8988T (cell line): ENCODE measurements at regions not wholly inside any gene's neighbourhood (a gene's known extent, or its start where the extent isn't known, plus 50 kb on each side); places are given as distances from the start of the nearest gene placed in this dataset.
"Not testable (repeated sequence)": the region's sequence is repeated elsewhere in the genome, so short reads cannot be mapped to it uniquely, and the experiment has no call there.

ENCODE experiments used
- DNase-seq: peaks from one replicate; pipeline ENCODE4 v3.0.0; 2011

DNA sequence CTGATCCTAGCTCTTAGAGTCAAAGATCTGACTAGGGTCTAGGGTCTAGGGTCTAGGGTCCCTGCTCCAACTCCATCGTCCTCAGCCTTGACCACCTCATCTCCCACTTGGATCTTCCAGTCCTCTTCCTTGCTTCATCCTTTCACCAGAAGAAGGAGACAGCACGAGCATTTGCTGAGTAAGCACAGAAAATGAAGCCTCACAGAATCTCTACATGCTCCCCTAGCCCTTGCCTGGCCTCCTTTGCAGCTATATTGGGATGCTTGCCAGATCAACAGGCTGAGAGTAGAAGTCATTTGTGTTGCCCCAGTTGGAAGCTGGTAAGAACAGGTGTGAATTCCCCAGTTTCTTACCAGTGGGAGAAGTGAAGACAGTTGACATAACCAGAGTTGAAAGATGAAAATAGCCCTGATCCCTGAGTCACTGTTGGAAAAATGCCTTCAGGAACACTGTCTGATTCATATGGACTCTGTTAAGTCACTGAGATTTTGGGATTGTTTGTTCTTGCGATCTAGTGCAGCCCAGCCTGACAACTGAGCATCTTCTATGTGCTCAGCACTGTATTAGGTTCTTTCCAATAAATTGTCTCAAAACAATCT is 552.5 kb downstream of the INSC start:
- DNase-seq, result no peak

DNA sequence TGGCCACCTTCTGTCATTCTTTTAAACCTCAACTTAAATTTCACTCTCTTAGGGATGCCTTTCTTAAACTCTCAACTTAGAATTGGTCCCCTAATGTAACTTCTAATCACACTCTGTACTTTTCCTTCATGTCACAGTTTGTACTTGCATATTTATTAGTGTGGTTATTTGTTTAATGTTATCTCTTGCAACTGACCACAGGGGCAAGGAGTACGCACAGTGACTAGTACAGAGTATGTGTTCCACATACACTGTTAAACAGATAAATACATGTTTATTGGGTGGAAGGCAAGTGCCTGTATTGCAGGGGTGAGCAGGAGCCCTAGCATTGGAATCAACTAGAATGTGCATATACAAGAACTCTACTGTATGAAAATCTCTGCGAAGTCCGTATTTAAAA is 554.0 kb downstream of the INSC start:
- DNase-seq, result no peak

DNA sequence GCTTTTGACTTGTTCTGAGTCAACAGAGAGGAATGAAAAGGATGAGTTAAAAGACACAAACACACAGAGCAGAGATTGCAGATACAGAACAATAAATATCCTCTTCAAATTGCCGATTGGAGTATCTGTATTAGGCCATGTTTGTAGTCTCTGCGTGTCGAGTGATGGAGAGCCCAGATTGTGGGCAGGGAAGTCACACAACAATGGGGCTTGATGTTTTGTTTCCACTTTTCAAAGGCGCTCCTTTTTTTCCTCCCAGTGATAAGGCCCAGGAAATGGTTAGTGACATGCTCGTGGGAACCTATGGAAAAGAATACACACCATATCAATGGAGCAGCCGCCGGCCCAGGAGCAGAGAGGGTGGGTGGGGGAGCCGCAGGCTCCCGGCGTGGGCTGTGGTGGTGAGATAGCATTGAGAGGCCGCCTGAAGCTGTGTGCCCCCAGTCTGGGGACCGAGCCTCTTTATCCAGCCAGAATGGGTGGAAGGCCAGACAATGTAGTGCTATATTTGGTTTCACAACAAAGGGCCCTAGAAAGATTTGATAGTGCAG is 555.9 kb downstream of the INSC start:
- DNase-seq, result no peak

DNA sequence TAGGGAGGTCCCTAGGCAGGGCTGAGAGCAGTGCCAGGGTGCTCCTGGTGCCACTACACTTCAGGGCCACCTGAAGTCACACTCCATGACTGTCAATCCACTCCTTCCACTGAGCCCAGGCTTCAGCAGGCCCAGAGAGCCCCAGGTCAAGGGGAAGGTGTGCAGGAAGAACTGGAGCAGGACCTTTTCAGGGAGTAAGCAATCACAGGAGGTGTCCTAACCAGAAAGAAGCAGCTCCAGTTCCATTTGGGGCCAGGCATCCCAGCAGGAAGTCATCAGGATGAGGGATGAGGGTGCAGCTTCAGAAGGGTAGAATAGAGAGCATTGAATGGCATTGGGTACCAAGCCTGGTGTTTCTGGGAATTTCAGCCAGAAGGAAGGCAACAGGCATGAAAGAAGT is 556.5 kb downstream of the INSC start:
- DNase-seq, result no peak

DNA sequence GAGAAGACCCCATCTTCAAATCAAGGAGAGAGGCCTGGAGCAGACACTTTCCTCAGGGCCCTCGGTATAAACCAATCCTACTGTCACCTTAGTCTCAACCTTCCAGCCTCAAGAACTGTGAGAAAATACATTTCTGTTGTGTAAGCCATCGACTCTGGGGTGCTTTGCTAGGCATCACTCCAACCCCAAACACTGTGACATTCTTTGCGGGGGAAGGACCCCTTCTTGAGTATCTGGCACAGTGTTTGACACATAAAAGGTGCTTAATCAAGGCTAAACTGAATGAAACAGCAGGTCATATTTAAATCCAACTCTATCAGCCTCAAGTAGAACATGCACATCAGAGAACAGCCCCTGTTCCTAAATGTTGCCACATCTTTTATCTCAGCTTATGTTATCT is 558.1 kb downstream of the INSC start:
- DNase-seq, result no peak

DNA sequence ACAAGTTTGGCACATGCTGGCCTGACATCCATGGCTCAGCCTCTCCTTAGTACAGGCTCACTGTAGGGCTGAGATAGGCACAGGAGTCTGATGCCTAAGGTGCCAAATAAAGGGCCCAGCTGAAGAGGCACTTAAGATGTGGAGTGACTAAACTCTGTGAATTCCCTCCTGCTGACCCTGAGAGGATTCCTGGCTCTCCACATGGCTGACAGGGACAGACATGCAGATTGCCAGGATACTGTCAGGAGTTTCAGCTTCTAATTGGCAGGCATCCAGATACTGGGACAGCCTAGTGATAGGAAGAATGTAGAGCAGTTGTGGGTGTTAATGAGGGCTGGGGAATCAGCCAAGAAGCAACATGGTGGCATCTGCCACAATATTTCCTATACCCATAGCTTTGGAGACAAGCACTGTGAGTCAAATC is 558.7 kb downstream of the INSC start:
- DNase-seq, result no peak

DNA sequence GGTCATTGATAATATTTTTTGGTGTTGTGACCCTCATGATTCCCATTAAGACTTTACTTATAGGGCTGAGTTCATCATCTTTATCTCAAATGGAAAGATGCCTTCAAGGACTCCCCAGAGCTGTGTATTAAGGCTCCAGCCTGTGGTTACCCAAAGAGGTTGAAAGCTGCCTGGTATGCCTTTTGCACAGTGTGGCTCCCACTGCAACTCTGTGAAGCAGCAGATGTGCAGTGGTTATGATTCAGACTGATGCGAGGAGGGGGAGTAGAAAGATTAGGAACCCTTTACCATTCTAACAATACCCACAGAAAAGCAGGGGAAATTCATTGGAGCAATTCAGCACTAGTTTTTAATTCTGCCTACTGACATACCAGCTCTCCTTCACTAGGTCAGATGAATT is 560.0 kb downstream of the INSC start:
- DNase-seq, result no peak

DNA sequence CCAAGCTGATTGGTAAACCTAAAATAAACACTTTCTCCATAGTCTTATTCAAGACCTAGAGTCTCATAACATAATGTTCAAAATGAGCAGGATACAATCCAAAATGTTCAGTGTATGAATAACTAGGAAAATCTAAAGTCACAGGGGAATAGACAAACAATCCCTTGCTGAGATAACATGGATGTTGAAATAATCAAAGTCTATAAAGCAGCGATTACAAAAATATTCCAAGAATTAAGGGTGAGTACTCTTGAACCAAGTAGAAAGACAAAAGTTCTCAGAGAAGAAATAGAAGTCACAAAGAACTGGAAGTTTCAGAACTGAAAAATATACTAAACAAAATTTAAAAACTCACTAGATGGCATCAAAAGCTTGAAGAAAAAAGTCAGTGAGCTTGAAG is 561.0 kb downstream of the INSC start:
- DNase-seq, result no peak

DNA sequence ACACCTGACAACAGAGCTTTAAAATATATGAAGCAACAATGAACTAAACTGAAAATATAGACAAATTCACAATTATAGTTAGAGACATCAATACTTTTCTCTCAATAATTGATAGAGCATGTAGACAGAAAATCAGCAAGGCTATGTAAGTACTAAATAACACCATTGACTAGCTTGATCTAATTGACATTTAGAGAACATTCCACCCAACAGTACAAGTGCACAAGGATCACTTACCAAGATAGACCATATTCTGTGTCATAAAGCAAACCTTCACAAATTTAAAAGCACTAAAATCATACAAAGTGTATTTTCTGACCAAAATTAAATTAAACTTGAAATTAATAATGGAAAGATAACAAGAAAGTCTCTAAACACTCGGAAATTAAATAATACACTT is 562.5 kb downstream of the INSC start:
- no peak for DNase-seq

DNA sequence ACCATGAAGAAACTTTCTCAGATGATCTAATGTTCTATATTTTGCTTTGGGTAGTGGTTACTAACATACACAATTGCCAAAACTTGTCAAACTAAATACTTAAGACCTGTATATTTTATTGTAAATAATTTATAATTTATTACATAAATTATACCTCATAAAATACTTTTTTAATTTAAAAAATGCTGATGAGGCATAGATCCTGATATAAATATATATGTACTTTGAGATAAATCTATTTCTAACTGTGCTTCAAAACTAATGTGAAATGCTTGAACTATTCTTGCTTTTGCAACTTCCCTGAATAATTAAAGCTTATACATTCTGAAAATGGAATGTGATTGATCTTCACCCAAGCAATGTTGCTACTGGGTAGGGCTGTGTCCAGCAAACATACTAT is 568.8 kb downstream of the INSC start:
- DNase-seq, result no peak

DNA sequence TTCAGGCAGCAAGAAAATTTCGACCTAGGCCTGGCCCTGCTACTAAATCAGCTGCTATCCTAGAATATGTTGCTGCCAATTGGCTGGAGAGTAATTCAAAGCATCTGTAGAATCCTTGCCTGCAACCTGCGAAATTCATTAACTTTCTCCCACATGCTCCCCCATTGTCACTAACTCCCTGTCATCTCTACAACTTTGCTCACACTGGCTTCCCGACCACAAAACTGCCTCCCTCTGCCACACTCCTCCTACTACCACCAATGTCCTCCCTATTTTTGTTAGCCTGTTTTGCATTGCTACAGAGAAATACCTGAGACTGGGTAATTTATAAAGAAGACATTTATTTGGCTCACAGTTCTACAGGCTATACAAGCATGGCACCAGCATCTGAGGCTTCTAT is 570.6 kb downstream of the INSC start:
- no peak for DNase-seq

DNA sequence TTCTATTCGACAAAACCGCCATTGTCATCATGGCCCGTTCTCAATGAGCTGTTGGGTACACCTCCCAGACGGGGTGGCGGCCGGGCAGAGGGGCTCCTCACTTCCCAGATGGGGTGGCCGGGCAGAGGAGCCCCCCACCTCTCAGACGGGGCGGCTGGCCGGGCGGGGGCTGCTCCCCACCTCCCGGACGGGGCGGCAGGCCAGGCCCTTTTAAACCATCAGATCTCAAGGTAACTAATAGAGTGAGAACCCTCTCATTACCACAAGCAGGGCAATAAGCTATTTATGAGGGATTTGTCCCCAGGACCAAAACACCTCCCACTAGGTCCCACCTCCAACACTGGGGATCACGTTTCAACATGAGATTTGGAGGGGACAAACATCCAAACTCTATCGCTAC is 571.5 kb downstream of the INSC start:
- not testable (repeated sequence) for DNase-seq

DNA sequence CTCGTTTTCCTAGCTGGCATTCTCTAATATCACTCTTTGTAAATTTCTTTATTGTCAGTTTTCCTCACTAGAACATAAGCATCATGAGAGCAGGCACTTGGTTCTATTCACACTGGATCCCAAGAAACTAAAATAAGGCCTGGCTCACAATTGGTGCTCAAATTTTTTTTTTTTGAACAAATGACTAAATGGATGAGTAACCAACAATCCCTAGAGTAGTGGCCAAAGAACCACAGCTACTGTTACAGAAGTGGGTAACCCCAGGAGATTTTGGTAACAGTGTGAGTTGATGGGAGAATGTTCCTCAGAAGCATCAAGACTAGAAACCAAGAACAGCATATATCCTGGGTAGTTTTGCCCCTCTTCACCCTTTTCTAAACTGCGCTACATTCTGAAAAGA is 572.6 kb downstream of the INSC start:
- DNase-seq, result no peak

DNA sequence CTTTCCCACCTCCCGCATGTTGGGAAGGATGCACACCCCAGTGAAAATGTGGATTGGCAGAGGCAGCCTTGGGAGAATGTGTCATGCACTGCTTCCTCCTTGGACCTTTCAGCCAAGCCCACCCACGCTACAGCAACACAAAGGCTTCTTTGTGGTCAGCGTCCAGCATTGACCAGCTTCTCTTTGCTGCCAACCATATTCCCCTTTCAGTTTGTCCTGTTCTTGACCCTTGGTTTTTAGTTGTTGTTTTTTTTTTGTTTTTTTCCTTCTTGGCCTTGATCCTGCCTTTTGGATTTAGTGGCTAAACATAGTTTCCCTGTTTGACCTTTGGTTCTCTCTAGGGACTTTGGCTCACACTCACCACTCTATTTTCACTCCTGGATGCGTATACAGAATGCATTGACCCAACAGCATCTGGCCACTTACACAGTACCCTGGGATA is 573.6 kb downstream of the INSC start:
- DNase-seq, result no peak

DNA sequence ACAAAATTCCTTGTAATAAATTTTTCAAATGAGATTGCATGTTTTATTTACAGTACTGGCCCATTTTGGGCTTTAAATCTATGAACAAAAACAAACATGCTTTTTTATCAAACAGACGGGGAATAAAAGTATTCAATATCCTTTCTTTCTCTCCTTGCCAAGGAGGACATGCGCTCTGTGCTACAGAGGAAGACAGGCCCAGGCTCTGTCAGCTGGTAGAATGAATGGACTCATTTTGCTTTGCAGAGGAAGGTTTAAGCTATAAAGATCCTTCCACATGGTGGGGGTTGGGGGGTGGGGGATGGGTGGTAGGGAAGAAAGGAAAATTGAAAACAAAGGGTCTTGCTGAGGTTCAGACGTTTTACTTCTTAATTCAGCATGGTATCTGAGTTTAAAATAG is 575.6 kb downstream of the INSC start:
- DNase-seq, result no peak

DNA sequence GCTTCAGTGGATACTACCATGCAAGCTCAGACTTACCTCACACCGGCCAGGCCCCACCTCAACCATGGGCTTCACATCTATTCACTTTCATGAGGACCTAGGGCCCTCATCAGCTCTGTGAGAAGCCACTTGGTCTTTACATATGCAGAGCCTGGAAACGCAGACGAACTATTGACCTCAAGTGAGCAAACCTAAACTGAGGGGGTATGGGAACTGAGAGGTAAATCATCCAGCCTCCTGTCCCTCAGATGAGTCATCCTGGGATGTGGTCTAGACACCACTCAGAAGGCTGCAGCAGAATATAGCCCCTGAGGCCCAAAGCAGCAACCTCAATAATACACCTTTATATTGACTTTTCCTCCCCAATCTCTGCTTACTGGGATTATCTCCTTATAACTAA is 578.0 kb downstream of the INSC start:
- no peak for DNase-seq

DNA sequence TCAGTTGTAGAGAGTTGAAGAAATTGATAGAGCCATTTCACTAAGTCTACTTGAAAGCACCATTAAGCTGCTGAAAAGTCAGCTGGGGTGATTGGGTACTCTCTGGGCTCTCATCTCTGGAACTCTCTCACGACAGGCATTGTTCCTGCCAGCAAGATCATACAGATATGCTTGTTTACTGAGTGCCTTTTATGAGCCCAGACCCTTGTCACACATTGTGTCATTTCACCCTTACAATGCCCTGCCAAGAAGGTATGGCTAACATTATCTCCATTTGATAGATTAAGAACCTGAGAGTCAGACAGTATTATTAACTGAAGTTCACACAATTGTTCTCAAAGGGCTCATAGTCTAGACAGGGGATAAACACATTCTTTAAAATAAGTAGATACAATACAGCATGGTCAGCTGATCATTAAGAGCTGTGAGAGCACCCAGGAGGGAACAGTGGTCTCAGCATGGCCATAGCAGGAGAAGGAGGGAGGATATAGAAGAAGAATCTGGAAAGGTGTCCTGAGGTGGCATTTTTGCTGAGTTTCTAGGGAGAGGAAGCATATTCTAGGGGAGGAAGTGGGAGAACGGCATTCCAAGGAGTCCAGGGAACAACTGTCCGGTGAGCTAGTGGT is 580.5 kb downstream of the INSC start:
- DNase-seq, result no peak

DNA sequence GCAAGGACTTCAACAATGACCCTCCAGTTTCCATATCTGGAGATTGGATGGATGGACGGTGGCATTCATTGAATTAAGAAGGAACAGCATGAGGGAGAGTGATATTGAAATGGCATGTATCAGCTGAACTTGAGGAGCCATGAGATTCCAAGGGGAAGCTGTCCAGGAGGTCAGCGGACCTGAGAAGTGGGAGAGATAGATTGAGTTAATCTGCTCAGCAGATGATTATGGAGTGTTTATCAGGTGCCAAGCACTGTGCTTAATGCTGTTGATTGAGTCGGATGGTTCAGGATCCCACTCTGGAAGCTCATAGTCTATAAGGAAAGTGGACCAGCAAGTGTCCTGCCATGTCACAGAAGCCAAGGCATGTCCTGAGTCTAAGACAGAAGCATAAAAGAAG is 581.3 kb downstream of the INSC start:
- no peak for DNase-seq

DNA sequence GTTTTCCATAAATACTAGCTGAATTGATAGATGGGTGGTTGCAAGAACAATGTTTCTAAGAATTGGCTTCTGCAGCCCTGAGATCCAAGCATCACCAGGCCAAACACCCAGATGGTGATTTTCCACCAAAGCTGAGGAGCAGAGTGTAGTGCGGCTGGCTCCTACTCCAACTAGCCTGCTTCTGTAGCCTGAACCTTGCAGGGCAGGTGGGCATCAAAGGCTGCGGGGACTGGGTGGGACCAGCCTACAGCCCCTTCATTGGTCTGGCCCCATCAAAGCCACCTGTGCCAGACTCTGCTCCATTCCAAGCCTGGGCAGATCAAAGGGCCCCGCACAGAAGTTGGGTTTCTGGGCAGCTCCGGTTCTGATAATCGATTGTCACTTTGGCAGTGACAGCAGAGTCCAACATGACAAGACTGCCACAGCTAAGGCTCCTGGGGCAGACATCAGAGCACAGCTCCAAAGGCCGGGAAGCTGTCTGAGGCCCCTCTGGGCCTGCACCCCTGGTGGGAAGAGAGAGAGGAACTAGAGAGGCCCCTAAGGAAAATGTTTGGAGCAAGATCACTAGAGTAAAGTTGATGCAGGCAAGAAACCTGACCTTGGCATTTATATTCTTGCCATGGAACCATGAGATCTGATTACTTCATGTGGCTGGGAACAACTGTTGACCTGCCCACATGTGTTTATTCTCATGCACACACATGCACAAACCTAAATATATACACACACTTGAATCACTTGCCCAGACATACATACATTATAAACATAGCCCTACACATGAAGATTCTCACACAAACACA is 582.9 kb downstream of the INSC start:
- no peak for DNase-seq

DNA sequence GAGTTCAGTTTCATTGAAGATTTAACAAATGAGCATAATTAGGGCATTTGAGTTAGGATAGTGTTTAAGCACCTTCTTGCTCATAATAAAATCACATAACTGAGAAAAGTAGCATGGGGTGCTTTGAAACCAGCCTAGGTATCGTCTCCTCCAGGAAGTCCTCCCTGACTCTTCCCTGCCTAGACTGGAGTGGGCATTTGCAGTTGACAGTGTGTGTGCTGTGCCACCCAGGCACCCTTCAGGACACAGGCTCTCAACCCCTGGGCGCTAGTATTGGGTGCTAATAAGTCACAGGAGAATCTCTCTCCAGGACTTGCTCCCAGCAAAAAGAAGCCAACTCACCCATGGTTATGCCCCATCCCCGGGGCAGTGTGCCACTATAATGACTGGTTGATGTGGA is 584.1 kb downstream of the INSC start:
- DNase-seq, result no peak

DNA sequence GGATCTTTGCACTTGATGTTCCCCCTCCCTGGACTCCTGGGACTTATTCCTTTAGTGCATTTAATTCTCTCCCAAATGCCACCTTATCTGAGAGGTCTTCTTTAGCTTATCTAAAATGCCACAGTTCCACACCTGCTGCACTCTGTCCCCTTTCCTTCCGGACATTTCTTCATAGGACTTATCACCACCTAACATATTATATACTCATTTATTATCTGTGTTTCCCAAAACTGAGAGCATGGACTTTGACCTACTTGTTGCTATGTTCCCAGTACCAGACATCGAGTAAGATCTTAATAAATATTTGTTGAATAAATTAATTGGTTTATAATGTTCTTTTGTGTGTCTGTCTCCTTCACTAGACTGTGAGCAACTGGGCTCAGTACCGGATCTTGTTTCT is 585.3 kb downstream of the INSC start:
- DNase-seq, result no peak

DNA sequence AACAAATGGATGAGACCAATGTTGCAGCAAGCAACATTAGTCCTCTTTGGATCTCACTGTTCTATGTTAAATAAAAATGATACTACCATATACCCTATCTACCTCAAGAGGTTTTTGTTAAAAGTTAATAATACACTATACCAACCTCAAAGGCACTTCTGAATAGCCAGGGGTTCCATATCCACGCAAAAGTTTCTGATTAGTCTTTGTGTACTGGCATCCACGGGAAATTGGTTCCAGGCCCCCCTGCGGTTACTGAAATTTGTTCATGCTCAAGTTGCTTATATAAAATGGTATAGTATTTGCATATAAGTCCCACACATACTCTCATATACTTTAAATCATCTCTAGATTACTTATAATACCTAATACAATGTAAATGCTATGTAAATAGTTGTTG is 585.7 kb downstream of the INSC start:
- DNase-seq, result no peak

DNA sequence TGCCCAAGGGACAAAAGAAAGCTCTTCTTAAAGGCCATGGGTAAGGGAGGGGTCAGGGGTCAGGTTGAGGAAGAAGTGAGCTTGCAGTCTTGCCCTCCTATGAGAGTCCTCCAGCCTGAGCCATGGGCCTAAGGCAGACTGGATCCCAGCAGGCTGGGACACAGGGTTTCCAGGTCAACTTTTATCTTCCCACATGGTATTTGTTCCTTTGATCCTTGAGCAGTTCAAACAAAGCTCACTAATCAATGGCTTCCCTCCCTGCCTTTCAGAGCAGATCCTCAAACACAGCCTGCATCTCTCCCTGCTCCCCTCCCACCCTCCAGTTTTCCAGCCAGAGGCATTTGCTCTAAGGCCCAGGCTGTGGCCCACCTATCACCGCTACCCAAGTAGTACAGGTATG is 589.3 kb downstream of the INSC start:
- DNase-seq, result no peak

DNA sequence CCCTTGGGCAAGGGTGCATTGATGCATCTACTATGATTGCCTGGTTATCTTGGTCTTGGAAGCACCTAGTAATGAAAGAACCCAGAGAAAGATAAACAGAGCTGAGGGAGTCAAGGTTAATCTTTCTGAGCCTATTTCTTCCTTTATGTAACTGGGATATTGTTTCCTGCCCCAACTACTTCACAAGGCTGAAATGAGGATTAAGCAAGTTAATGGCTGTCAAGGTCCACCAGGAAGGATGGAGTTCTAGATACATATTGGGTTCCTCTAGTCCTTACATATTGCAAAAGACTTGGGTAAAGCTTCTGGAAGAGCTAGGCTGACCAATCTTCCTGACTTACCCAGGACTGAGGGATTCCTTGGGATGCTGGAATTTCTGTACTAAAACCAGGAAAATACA is 589.8 kb downstream of the INSC start:
- DNase-seq, result no peak
